Smooth muscle cell (in vitro differentiated cells): ENCODE measurements at regions not wholly inside any gene's neighbourhood (a gene's known extent, or its start where the extent isn't known, plus 50 kb on each side); places are given as distances from the start of the nearest gene placed in this dataset.

Source experiments
- DNase-seq: peaks from one replicate; lab custom pipeline; 2025; ENCODE audit not compliant: unreplicated experiment; lab: John Stamatoyannopoulos, UW
- H2AFZ ChIP-seq: fragments of 200-600 bp; sonication (generic); 2 replicates; pipeline ENCODE4 v1.6.0; 2016; ENCODE audit warnings: antibody characterized with exemption, low read depth, mild to moderate bottlenecking
- H3F3A ChIP-seq: fragments of 200-600 bp; sonication (generic); 2 replicates; pipeline ENCODE4 v1.6.0; 2017; ENCODE audit warnings: antibody characterized with exemption, low read depth
- H3K27ac ChIP-seq: fragments of 200-600 bp; sonication (generic); 2 replicates; pipeline ENCODE4 v1.5.1; 2016; ENCODE audit warnings: low read depth, mild to moderate bottlenecking
- H3K27me3 ChIP-seq: fragments of 200-600 bp; sonication (generic); 2 replicates; pipeline ENCODE4 v1.6.1; 2016; ENCODE audit warnings: low read depth, mild to moderate bottlenecking
- H3K36me3 ChIP-seq: fragments of 200-600 bp; sonication (generic); 2 replicates; pipeline ENCODE4 v1.5.1; 2016; ENCODE audit warnings: low read depth
- H3K4me1 ChIP-seq: fragments of 200-600 bp; sonication (generic); 2 replicates; pipeline ENCODE4 v1.5.1; 2016; ENCODE audit warnings: low read depth
- H3K4me2 ChIP-seq: fragments of 200-600 bp; sonication (generic); 2 replicates; pipeline ENCODE4 v1.6.0; 2016; ENCODE audit warnings: mild to moderate bottlenecking
- H3K4me3 ChIP-seq: fragments of 200-600 bp; sonication (generic); 2 replicates; pipeline ENCODE4 v1.5.1; 2016; ENCODE audit warnings: mild to moderate bottlenecking
- H3K79me2 ChIP-seq: fragments of 200-600 bp; sonication (generic); 2 replicates; pipeline ENCODE4 v1.6.0; 2016; ENCODE audit warnings: low read depth, mild to moderate bottlenecking
- H3K9ac ChIP-seq: fragments of 200-600 bp; sonication (generic); 2 replicates; pipeline ENCODE4 v1.6.0; 2016; ENCODE audit warnings: low read depth
- H3K9me3 ChIP-seq: fragments of 200-600 bp; sonication (generic); replicated peaks from 2 replicates; pipeline ENCODE4 v1.5.1; 2016; ENCODE audit warnings: low read depth
- H4K20me1 ChIP-seq: fragments of 200-600 bp; sonication (generic); 2 replicates; pipeline ENCODE4 v1.6.0; 2016; ENCODE audit warnings: low read depth
- CTCF ChIP-seq: fragments of 200-600 bp; sonication (generic); IDR thresholded peaks from 2 replicates; pipeline ENCODE4 v1.5.1; 2017; ENCODE audit warnings: borderline replicate concordance, mild to moderate bottlenecking, antibody characterized with exemption; ENCODE audit not compliant: insufficient read depth, poor library complexity, severe bottlenecking
- WGBS: methylation state at CpG from one replicate; pipeline ENCODE4 v1.1.7; 2016; ENCODE audit warnings: low lambda C conversion rate; 5-methylcytosine and 5-hydroxymethylcytosine counted together

GRCh38 chr7:42344198-42344755 is 107.3 kb upstream of the GLI3 start:
- WGBS = 92% methylated on average over 3 of the region's 3 CpGs
- no peak for TF ChIP-seq CTCF

GRCh38 chr7:42342381-42342780 is 105.4 kb upstream of the GLI3 start:
- no peaks in the 10 kb centered on the region for H3K27me3 ChIP-seq
- TF ChIP-seq CTCF = no peak
- no peaks in the 10 kb centered on the region for H3K9me3 ChIP-seq
- H3K4me1 ChIP-seq = peaks cover 45% of the 10 kb centered on the region
- no peaks in the 10 kb centered on the region for H3K36me3 ChIP-seq
- H4K20me1 ChIP-seq = no peaks in the 10 kb centered on the region
- peak overlapping the region; percentile 42 for H2AFZ ChIP-seq
- no peak for DNase-seq
- no peaks in the 10 kb centered on the region for H3K79me2 ChIP-seq
- 59% methylated on average over 3 of the region's 3 CpGs for WGBS
- H3K9ac ChIP-seq = no peak overlapping the region
- no peak overlapping the region for H3K27ac ChIP-seq
- H3K4me2 ChIP-seq = peak overlapping the region; percentile 42
- H3F3A ChIP-seq = peaks cover 19% of the 10 kb centered on the region
- no peak overlapping the region for H3K4me3 ChIP-seq

More at GRCh38 chr7:42344198-42344755, 107.3 kb upstream of the GLI3 start:
- Histone ChIP-seq H3K4me2 (no peak overlapping the region), H3F3A (peaks cover 4% of the 10 kb centered on the region), H3K9me3 (no peaks in the 10 kb centered on the region), H3K27me3 (no peaks in the 10 kb centered on the region), H3K27ac (no peak overlapping the region), H3K36me3 (no peaks in the 10 kb centered on the region), H2AFZ (no peak overlapping the region), H3K4me1 (peaks cover 33% of the 10 kb centered on the region), H3K9ac (no peak overlapping the region), H3K79me2 (no peaks in the 10 kb centered on the region), H3K4me3 (no peak overlapping the region), H4K20me1 (no peaks in the 10 kb centered on the region)
- DNase-seq = no peak

GRCh38 chr7:42340436-42340835 is 103.4 kb upstream of the GLI3 start:
- H3K79me2 ChIP-seq = no peaks in the 10 kb centered on the region
- H3K9me3 ChIP-seq = no peaks in the 10 kb centered on the region
- no peak overlapping the region for H3K4me2 ChIP-seq
- TF ChIP-seq CTCF = no peak
- H3K4me1 ChIP-seq = peaks cover 32% of the 10 kb centered on the region
- no peak overlapping the region for H2AFZ ChIP-seq
- H3K4me3 ChIP-seq = no peak overlapping the region
- H3K27ac ChIP-seq = no peak overlapping the region
- no peaks in the 10 kb centered on the region for H3K27me3 ChIP-seq
- no peaks in the 10 kb centered on the region for H3K36me3 ChIP-seq
- 87% methylated on average over 5 of the region's 5 CpGs for WGBS
- no peaks in the 10 kb centered on the region for H4K20me1 ChIP-seq
- H3K9ac ChIP-seq = no peak overlapping the region
- H3F3A ChIP-seq = peaks cover 19% of the 10 kb centered on the region
- no peak for DNase-seq

- peak overlapping the region; percentile 90 for H3K27ac ChIP-seq
- no peaks in the 10 kb centered on the region for H3K9me3 ChIP-seq
- H3K4me1 ChIP-seq = peaks cover 32% of the 10 kb centered on the region
- peak overlapping the region; percentile 82 for H3K4me2 ChIP-seq
- H2AFZ ChIP-seq = peak overlapping the region; percentile 90
- peaks cover 19% of the 10 kb centered on the region for H3F3A ChIP-seq
- H3K36me3 ChIP-seq = no peaks in the 10 kb centered on the region
- H3K79me2 ChIP-seq = no peaks in the 10 kb centered on the region
- WGBS = 68% methylated on average over 4 of the region's 4 CpGs
- no peak for TF ChIP-seq CTCF
- no peaks in the 10 kb centered on the region for H4K20me1 ChIP-seq
- H3K9ac ChIP-seq = no peak overlapping the region
- peak overlapping the region; percentile 17 for H3K4me3 ChIP-seq
- H3K27me3 ChIP-seq = no peaks in the 10 kb centered on the region
- DNase-seq = no peak
Measured at GRCh38 chr7:42338916-42339540, 102.0 kb upstream of the GLI3 start.
